Naive thymus-derived CD4-positive, alpha-beta T cell (primary cell): ENCODE measurements at regions not wholly inside any gene's neighbourhood (a gene's known extent, or its start where the extent isn't known, plus 50 kb on each side); places are given as distances from the start of the nearest gene placed in this dataset.
"Not testable (repeated sequence)": the region's sequence is repeated elsewhere in the genome, so short reads cannot be mapped to it uniquely, and the experiment has no call there.

Experiments used
- ATAC-seq: fragments of 150-1000 bp; cut with Tn5 transposase; 2 replicates; pipeline ENCODE4 v1.10.0; 2021; ENCODE audit warnings: mild to moderate bottlenecking, moderate library complexity
- CTCF ChIA-PET: fragments of 350-600 bp; sonication (Branson Sonifier 250); formaldehyde crosslinking; loops from one replicate; lab custom pipeline; 2021; ENCODE audit warnings: antibody characterized with exemption; lab: Charles Lee
- POLR2A ChIA-PET: fragments of 350-600 bp; sonication (Branson Sonifier 250); formaldehyde crosslinking; loops from one replicate; lab custom pipeline; 2021; ENCODE audit warnings: antibody characterized with exemption, inconsistent platforms; lab: Charles Lee
- DNase-seq, 9 donors: peaks; one replicate each; pipeline versions ENCODE4 v3.0.0 to v3.0.0-alpha.2; 2020 to 2022; ENCODE audit warnings: mixed read lengths in 1 of 9
- H3K27ac ChIP-seq: one replicate; pipeline ENCODE4 v1.7.0; 2013; ENCODE audit warnings: mild to moderate bottlenecking, low read depth, low read length, moderate library complexity
- H3K27me3 ChIP-seq, 2 donors: one replicate each; pipeline ENCODE4 v1.7.0; 2013; ENCODE audit warnings: low read length in 2 of 2, mild to moderate bottlenecking in 2 of 2, moderate library complexity in 2 of 2; ENCODE audit not compliant: control insufficient read depth in 2 of 2, insufficient read depth in 2 of 2
- H3K36me3 ChIP-seq, 3 experiments: 1 replicate in 2 of 3; 2 replicates in 1 of 3; pipeline ENCODE4 v1.7.0; 2013; ENCODE audit warnings: low read length in 3 of 3, mild to moderate bottlenecking in 3 of 3, moderate library complexity in 1 of 3; ENCODE audit not compliant: insufficient read depth in 3 of 3, control insufficient read depth in 2 of 3
- H3K4me1 ChIP-seq, 2 donors: one replicate each; pipeline ENCODE4 v1.7.0; 2013; ENCODE audit warnings: low read length in 2 of 2, mild to moderate bottlenecking in 2 of 2, moderate library complexity in 1 of 2; ENCODE audit not compliant: control insufficient read depth in 2 of 2, insufficient read depth in 2 of 2
- H3K4me3 ChIP-seq: 2 replicates; pipeline ENCODE4 v1.7.0; 2013; ENCODE audit warnings: mild to moderate bottlenecking, low read length
- H3K9me3 ChIP-seq, 3 experiments: 1 replicate in 2 of 3; 2 replicates in 1 of 3; pipeline ENCODE4 v1.7.0; 2013; ENCODE audit warnings: low read length in 3 of 3; ENCODE audit not compliant: control insufficient read depth in 2 of 3
- H3K27ac Mint-ChIP-seq, 9 donors: one replicate each; pipeline ENCODE4 v1.8.0; 2020 to 2022; ENCODE audit warnings: mixed read lengths in 9 of 9, mild to moderate bottlenecking in 8 of 9, moderate library complexity in 5 of 9, inconsistent platforms in 2 of 9
- H3K27me3 Mint-ChIP-seq, 5 donors: one replicate each; pipeline ENCODE4 v1.8.0; 2021 to 2022; ENCODE audit warnings: mixed read lengths in 5 of 5, mild to moderate bottlenecking in 1 of 5
- H3K36me3 Mint-ChIP-seq, 5 donors: one replicate each; pipeline ENCODE4 v1.8.0; 2020 to 2022; ENCODE audit warnings: mixed read lengths in 5 of 5, mild to moderate bottlenecking in 3 of 5, inconsistent platforms in 1 of 5
- H3K4me1 Mint-ChIP-seq, 7 donors: one replicate each; pipeline ENCODE4 v1.8.0; 2020 to 2022; ENCODE audit warnings: mixed read lengths in 7 of 7, mild to moderate bottlenecking in 3 of 7, inconsistent platforms in 1 of 7
- H3K4me3 Mint-ChIP-seq, 10 donors: one replicate each; pipeline ENCODE4 v1.8.0; 2020 to 2022; ENCODE audit warnings: mild to moderate bottlenecking in 10 of 10, mixed read lengths in 10 of 10, moderate library complexity in 6 of 10, inconsistent platforms in 2 of 10
- H3K9me3 Mint-ChIP-seq, 11 donors: one replicate each; pipeline ENCODE4 v1.8.0; 2020 to 2022; ENCODE audit warnings: mixed read lengths in 11 of 11, mild to moderate bottlenecking in 4 of 11, inconsistent platforms in 1 of 11, moderate library complexity in 1 of 11
- intact Hi-C, 2 donors: fragments of 100-400 bp; cut with micrococcal nuclease; formaldehyde crosslinking; loops; one replicate each; pipeline ENCODE4 v1.15.1; 2023

GRCh38 chr16:48956620-48957019 is 325.0 kb downstream of the CBLN1 start:
- ATAC-seq (no peak), DNase-seq (no peak)
- Mint-ChIP-seq H3K27me3 (no peaks in the 10 kb centered on the region), H3K4me1 (no peaks in the 10 kb centered on the region), H3K27ac (no peak overlapping the region), H3K4me3 (no peak overlapping the region), H3K36me3 (no peaks in the 10 kb centered on the region), H3K9me3 (peaks cover 0 to 9% (median 2%) of the 10 kb centered on the region in 11 donors)
- no peaks in the 10 kb centered on the region for H3K27me3 ChIP-seq
- POLR2A ChIA-PET = no interaction called here
- no peak overlapping the region for H3K27ac ChIP-seq
- intact Hi-C loops = no loop called here
- CTCF ChIA-PET = no interaction called here
- no peaks in the 10 kb centered on the region for H3K36me3 ChIP-seq
- H3K4me1 ChIP-seq = no peaks in the 10 kb centered on the region
- H3K9me3 ChIP-seq = no peaks in the 10 kb centered on the region
- no peak overlapping the region for H3K4me3 ChIP-seq

GRCh38 chr16:48955837-48956236 is 325.8 kb downstream of the CBLN1 start:
- no peaks in the 10 kb centered on the region for H3K27me3 ChIP-seq
- H3K4me1 ChIP-seq = no peaks in the 10 kb centered on the region
- ChIA-PET POLR2A (no interaction called here), CTCF (no interaction called here)
- H3K36me3 ChIP-seq = no peaks in the 10 kb centered on the region
- no peaks in the 10 kb centered on the region for H3K9me3 ChIP-seq
- Mint-ChIP-seq H3K36me3 (no peaks in the 10 kb centered on the region), H3K4me1 (no peaks in the 10 kb centered on the region), H3K27me3 (no peaks in the 10 kb centered on the region), H3K27ac (no peak overlapping the region), H3K9me3 (peaks cover 0 to 9% (median 2%) of the 10 kb centered on the region in 11 donors), H3K4me3 (no peak overlapping the region)
- no peak for DNase-seq
- intact Hi-C loops = no loop called here
- H3K27ac ChIP-seq = no peak overlapping the region
- H3K4me3 ChIP-seq = no peak overlapping the region
- ATAC-seq = no peak

GRCh38 chr16:48951621-48952125 is 330.0 kb downstream of the CBLN1 start:
- not testable (repeated sequence) for H3K4me3 ChIP-seq, H3K4me1 Mint-ChIP-seq

DNA sequence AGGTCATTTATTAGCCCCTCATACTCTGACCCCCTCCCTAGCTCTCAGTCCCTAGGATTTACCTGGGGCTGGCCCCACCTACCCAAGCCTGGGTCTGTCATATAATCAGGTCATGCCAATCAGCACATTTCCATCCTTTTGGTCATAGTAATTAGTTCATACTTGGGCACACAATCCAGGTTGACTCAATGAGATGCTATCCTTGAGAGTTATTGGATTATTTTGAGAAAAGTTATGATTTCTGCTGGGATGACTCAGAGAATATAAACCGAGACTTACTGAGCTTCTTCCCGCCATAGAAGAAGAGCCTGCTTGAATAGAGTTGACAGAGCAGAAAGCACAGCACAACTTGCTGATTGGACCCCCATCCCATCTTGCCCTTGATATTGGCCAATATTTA is 331.5 kb downstream of the CBLN1 start:
- Histone ChIP-seq H3K9me3 (no peaks in the 10 kb centered on the region), H3K36me3 (no peaks in the 10 kb centered on the region), H3K4me1 (no peaks in the 10 kb centered on the region), H3K27ac (no peak overlapping the region), H3K4me3 (no peak overlapping the region), H3K27me3 (no peaks in the 10 kb centered on the region)
- Mint-ChIP-seq H3K4me3 (no peak overlapping the region), H3K9me3 (peaks cover 0 to 25% (median 5%) of the 10 kb centered on the region in 11 donors), H3K36me3 (peaks cover 0 to 2% (median 0%) of the 10 kb centered on the region in 5 donors), H3K4me1 (no peaks in the 10 kb centered on the region), H3K27ac (no peak overlapping the region), H3K27me3 (no peaks in the 10 kb centered on the region)
- POLR2A ChIA-PET = no interaction called here
- DNase-seq (no peak), ATAC-seq (no peak)
- CTCF ChIA-PET = no interaction called here
- intact Hi-C loops = no loop called here

More at GRCh38 chr16:48951621-48952125, 330.0 kb downstream of the CBLN1 start:
- H3K27me3 Mint-ChIP-seq, intact Hi-C loops, POLR2A ChIA-PET, H3K4me3 Mint-ChIP-seq, CTCF ChIA-PET, ATAC-seq, H3K9me3 ChIP-seq, H3K27ac ChIP-seq, H3K27me3 ChIP-seq, DNase-seq, H3K36me3 ChIP-seq, H3K27ac Mint-ChIP-seq, H3K4me1 ChIP-seq, H3K36me3 Mint-ChIP-seq: not testable (repeated sequence)
- H3K9me3 Mint-ChIP-seq = peaks cover 0 to 25% (median 6%) of the 10 kb centered on the region in 11 donors

- ChIA-PET CTCF (no interaction called here), POLR2A (no interaction called here)
- Mint-ChIP-seq H3K4me3 (no peak overlapping the region), H3K36me3 (peaks cover 0 to 2% (median 0%) of the 10 kb centered on the region in 5 donors), H3K27me3 (no peaks in the 10 kb centered on the region), H3K9me3 (peaks cover 0 to 25% (median 5%) of the 10 kb centered on the region in 11 donors), H3K27ac (peak overlapping the region in 1 of 9 donors; percentile 27), H3K4me1 (no peaks in the 10 kb centered on the region)
- intact Hi-C loops = no loop called here
- ATAC-seq = no peak
- Histone ChIP-seq H3K27ac (no peak overlapping the region), H3K36me3 (no peaks in the 10 kb centered on the region), H3K4me1 (no peaks in the 10 kb centered on the region), H3K9me3 (no peaks in the 10 kb centered on the region), H3K27me3 (no peaks in the 10 kb centered on the region), H3K4me3 (no peak overlapping the region)
- DNase-seq = no peak
Measured at GRCh38 chr16:48949636-48950035, 332.0 kb downstream of the CBLN1 start.

GRCh38 chr16:48948911-48949310 is 332.7 kb downstream of the CBLN1 start:
- POLR2A ChIA-PET = no interaction called here
- Histone ChIP-seq H3K9me3 (no peaks in the 10 kb centered on the region), H3K36me3 (no peaks in the 10 kb centered on the region), H3K4me1 (no peaks in the 10 kb centered on the region), H3K27ac (no peak overlapping the region), H3K27me3 (no peaks in the 10 kb centered on the region), H3K4me3 (no peak overlapping the region)
- no peak for DNase-seq
- no peak overlapping the region for H3K27ac Mint-ChIP-seq
- H3K4me3 Mint-ChIP-seq = no peak overlapping the region
- H3K9me3 Mint-ChIP-seq = peaks cover 0 to 24% (median 6%) of the 10 kb centered on the region in 11 donors
- intact Hi-C loops = no loop called here
- H3K27me3 Mint-ChIP-seq = no peaks in the 10 kb centered on the region
- no peaks in the 10 kb centered on the region for H3K4me1 Mint-ChIP-seq
- peaks cover 0 to 2% (median 0%) of the 10 kb centered on the region in 5 donors for H3K36me3 Mint-ChIP-seq
- CTCF ChIA-PET = no interaction called here
- no peak for ATAC-seq

DNA sequence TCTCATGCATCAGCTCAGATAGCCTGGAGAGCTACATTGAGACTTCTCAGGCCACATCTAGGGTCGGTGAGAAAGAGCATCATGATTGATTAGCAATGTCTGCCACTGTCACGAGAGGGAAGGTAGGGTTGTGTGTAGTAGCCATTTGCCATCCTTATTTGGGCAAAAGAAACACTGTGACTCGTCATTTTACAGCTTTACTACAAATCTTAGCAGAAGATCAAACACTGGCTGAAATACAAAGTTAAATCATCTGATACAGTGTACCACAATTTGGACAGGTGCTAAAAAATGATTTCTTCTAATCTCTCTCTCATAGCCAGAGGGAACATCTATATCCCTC is 334.3 kb downstream of the CBLN1 start:
- no peaks in the 10 kb centered on the region for H3K4me1 Mint-ChIP-seq
- Histone ChIP-seq H3K27me3 (no peaks in the 10 kb centered on the region), H3K36me3 (no peaks in the 10 kb centered on the region), H3K4me1 (no peaks in the 10 kb centered on the region), H3K27ac (no peak overlapping the region), H3K9me3 (no peaks in the 10 kb centered on the region), H3K4me3 (no peak overlapping the region)
- intact Hi-C loops = no loop called here
- no peak for DNase-seq
- no peak for ATAC-seq
- peaks cover 0 to 2% (median 0%) of the 10 kb centered on the region in 5 donors for H3K36me3 Mint-ChIP-seq
- CTCF ChIA-PET = no interaction called here
- no peak overlapping the region for H3K27ac Mint-ChIP-seq
- no peak overlapping the region for H3K4me3 Mint-ChIP-seq
- H3K9me3 Mint-ChIP-seq = peaks cover 0 to 18% (median 5%) of the 10 kb centered on the region in 11 donors
- POLR2A ChIA-PET = no interaction called here
- H3K27me3 Mint-ChIP-seq = no peaks in the 10 kb centered on the region
